ENCODE measurements at regions not wholly inside any gene's neighbourhood (a gene's known extent, or its start where the extent isn't known, plus 50 kb on each side); places are given as distances from the start of the nearest gene placed in this dataset.

DNA sequence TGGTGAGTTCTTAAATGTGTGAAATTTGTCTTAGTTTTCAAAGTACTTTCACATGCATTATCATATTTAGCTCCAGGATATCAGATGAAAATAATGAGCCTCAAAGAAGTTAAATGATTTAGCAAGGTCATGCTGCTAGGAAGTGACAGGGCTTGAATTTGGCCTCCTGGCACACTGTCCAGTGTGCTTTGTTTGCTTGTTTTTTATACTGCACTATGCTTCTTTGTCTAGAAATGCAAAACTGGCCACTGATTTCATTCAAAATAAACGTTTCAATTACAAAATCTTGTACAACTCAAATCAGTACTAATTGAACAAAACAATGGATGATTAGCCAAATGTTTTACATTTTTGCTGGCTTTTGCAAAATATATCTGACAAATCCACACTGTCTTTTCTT is 583.3 kb upstream of the CBLB start:
- Histone ChIP-seq H3K27ac (replicated peaks) (no peak overlapping the region), H3K4me3 (replicated peaks; ENCODE audit: insufficient read depth, low read length) (no peak overlapping the region), H3K27me3 (ENCODE audit: insufficient read depth, poor library complexity, severe bottlenecking) (no peaks in the 10 kb centered on the region)
- DNase-seq (ENCODE audit: low read depth in 1 of 2, low spot score in 1 of 2) = no peak
- TF ChIP-seq SPI1 (IDR thresholded peaks at IDR 0.05; ENCODE audit: borderline replicate concordance, low read depth) (no peak), POLR2AphosphoS5 (IDR thresholded peaks at IDR 0.05; ENCODE audit: low read depth) (no peak), GABPA (IDR thresholded peaks at IDR 0.05; ENCODE audit: low read depth) (no peak)
- TF ChIP-seq, protein P1, sequence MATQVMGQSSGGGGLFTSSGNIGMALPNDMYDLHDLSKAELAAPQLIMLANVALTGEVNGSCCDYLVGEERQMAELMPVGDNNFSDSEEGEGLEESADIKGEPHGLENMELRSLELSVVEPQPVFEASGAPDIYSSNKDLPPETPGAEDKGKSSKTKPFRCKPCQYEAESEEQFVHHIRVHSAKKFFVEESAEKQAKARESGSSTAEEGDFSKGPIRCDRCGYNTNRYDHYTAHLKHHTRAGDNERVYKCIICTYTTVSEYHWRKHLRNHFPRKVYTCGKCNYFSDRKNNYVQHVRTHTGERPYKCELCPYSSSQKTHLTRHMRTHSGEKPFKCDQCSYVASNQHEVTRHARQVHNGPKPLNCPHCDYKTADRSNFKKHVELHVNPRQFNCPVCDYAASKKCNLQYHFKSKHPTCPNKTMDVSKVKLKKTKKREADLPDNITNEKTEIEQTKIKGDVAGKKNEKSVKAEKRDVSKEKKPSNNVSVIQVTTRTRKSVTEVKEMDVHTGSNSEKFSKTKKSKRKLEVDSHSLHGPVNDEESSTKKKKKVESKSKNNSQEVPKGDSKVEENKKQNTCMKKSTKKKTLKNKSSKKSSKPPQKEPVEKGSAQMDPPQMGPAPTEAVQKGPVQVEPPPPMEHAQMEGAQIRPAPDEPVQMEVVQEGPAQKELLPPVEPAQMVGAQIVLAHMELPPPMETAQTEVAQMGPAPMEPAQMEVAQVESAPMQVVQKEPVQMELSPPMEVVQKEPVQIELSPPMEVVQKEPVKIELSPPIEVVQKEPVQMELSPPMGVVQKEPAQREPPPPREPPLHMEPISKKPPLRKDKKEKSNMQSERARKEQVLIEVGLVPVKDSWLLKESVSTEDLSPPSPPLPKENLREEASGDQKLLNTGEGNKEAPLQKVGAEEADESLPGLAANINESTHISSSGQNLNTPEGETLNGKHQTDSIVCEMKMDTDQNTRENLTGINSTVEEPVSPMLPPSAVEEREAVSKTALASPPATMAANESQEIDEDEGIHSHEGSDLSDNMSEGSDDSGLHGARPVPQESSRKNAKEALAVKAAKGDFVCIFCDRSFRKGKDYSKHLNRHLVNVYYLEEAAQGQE (IDR thresholded peaks at IDR 0.05; ENCODE audit: insufficient replicate concordance, low read depth) = no peak
- TF ChIP-seq, protein P2, sequence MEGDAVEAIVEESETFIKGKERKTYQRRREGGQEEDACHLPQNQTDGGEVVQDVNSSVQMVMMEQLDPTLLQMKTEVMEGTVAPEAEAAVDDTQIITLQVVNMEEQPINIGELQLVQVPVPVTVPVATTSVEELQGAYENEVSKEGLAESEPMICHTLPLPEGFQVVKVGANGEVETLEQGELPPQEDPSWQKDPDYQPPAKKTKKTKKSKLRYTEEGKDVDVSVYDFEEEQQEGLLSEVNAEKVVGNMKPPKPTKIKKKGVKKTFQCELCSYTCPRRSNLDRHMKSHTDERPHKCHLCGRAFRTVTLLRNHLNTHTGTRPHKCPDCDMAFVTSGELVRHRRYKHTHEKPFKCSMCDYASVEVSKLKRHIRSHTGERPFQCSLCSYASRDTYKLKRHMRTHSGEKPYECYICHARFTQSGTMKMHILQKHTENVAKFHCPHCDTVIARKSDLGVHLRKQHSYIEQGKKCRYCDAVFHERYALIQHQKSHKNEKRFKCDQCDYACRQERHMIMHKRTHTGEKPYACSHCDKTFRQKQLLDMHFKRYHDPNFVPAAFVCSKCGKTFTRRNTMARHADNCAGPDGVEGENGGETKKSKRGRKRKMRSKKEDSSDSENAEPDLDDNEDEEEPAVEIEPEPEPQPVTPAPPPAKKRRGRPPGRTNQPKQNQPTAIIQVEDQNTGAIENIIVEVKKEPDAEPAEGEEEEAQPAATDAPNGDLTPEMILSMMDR (IDR thresholded peaks at IDR 0.05; ENCODE audit: insufficient read depth, low read length) = no peak

DNA sequence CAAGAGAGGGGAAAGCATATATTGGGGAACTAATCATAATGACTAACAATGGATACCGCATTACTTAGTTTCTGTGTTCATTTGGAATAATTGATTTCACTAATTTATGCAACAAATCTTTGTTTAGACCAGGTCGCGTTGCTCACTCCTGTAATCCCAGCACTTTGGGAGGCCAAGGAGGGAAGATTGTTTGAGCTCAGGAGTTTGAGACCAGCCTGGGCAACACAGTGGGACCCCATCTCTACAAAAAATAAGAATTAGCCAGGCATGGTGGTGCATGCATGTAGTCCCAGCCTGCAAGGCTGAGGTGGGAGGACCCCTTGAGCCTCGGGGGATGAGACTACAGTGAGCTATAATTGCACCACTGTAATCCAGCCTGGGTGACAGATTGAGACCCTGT is 585.7 kb upstream of the CBLB start:
- Histone ChIP-seq H3K4me3 (replicated peaks; ENCODE audit: insufficient read depth, low read length) (no peak overlapping the region), H3K27me3 (ENCODE audit: insufficient read depth, poor library complexity, severe bottlenecking) (no peaks in the 10 kb centered on the region), H3K27ac (replicated peaks) (no peak overlapping the region)
- TF ChIP-seq SPI1 (IDR thresholded peaks at IDR 0.05; ENCODE audit: borderline replicate concordance, low read depth) = no peak
- DNase-seq (ENCODE audit: low read depth in 1 of 2, low spot score in 1 of 2) = no peak

- peak; percentile 42 to 55 for DNase-seq (ENCODE audit: low read depth in 1 of 2, low spot score in 1 of 2)
- TF ChIP-seq GABPA (IDR thresholded peaks at IDR 0.05; ENCODE audit: low read depth) = no peak
These were observed 588.7 kb upstream of the CBLB start for GRCh38 chr3:106457281-106458180.

GRCh38 chr3:106458952-106459351 is 590.1 kb upstream of the CBLB start:
- DNase-seq (ENCODE audit: low read depth in 1 of 2, low spot score in 1 of 2) = no peak
- no peak overlapping the region for H3K27ac ChIP-seq (replicated peaks)
- TF ChIP-seq GABPA (IDR thresholded peaks at IDR 0.05; ENCODE audit: low read depth) = no peak
- TF ChIP-seq POLR2AphosphoS5 (IDR thresholded peaks at IDR 0.05; ENCODE audit: low read depth) = no peak
- H3K4me3 ChIP-seq (replicated peaks; ENCODE audit: insufficient read depth, low read length) = no peak overlapping the region
- H3K27me3 ChIP-seq (ENCODE audit: insufficient read depth, poor library complexity, severe bottlenecking) = no peaks in the 10 kb centered on the region

More at GRCh38 chr3:106457281-106458180, 588.7 kb upstream of the CBLB start:
- H3K27me3 ChIP-seq (ENCODE audit: insufficient read depth, poor library complexity, severe bottlenecking) = no peaks in the 10 kb centered on the region
- no peak overlapping the region for H3K4me3 ChIP-seq (replicated peaks; ENCODE audit: insufficient read depth, low read length)
- H3K27ac ChIP-seq (replicated peaks) = no peak overlapping the region

DNA sequence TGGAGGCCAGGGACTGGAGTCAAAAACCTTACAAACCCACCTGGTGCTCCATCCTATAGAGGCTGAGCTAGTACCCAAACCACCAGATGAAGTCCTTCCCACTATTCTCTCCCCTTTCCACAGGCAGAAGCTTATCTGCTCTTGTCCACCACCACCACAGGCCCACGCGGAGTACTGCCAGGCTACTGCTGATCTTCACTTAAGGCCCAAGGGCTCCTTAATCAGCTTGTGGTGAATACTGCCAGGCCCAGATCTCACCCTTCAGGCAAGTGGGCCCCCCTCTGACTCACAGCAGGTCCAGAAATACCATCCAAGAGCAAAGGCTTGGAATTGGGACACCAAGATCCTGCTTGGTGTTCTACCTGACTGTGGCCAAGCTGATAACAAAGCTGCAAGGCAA is 598.1 kb upstream of the CBLB start:
- TF ChIP-seq POLR2AphosphoS5 (IDR thresholded peaks at IDR 0.05; ENCODE audit: low read depth) (no peak), SPI1 (IDR thresholded peaks at IDR 0.05; ENCODE audit: borderline replicate concordance, low read depth) (no peak), GABPA (IDR thresholded peaks at IDR 0.05; ENCODE audit: low read depth) (no peak)
- TF ChIP-seq, protein P1 (IDR thresholded peaks at IDR 0.05; ENCODE audit: insufficient replicate concordance, low read depth) = no peak
- TF ChIP-seq, protein P2 (IDR thresholded peaks at IDR 0.05; ENCODE audit: insufficient read depth, low read length) = no peak
- Histone ChIP-seq H3K27ac (replicated peaks) (no peak overlapping the region), H3K27me3 (ENCODE audit: insufficient read depth, poor library complexity, severe bottlenecking) (no peaks in the 10 kb centered on the region), H3K4me3 (replicated peaks; ENCODE audit: insufficient read depth, low read length) (no peak overlapping the region)
- DNase-seq (ENCODE audit: low read depth in 1 of 2, low spot score in 1 of 2) = no peak

Measured in HL-60 (cell line).